ENCODE measurements at regions not wholly inside any gene's neighbourhood (a gene's known extent, or its start where the extent isn't known, plus 50 kb on each side); places are given as distances from the start of the nearest gene placed in this dataset.

DNA sequence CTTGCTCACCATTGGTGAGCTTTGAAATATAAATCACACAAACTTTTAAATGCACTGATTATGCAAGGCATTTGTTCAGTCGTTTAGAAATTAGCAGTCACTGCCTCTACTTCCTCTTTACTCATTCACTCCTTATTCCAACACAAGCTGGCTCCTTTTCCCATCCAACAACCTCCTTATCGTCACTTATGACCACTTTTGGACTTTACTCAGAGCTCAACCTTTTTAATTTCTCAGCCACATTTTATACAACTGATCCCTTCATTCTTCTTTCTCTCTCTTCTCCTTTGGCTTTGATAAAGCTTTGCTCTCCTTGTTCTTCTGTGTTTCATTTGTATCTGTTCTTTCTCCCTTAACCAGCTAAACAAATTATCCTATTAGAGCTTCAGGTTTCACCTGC is 126.4 kb upstream of the PLEKHA5 start:
- TF ChIP-seq, protein P1, sequence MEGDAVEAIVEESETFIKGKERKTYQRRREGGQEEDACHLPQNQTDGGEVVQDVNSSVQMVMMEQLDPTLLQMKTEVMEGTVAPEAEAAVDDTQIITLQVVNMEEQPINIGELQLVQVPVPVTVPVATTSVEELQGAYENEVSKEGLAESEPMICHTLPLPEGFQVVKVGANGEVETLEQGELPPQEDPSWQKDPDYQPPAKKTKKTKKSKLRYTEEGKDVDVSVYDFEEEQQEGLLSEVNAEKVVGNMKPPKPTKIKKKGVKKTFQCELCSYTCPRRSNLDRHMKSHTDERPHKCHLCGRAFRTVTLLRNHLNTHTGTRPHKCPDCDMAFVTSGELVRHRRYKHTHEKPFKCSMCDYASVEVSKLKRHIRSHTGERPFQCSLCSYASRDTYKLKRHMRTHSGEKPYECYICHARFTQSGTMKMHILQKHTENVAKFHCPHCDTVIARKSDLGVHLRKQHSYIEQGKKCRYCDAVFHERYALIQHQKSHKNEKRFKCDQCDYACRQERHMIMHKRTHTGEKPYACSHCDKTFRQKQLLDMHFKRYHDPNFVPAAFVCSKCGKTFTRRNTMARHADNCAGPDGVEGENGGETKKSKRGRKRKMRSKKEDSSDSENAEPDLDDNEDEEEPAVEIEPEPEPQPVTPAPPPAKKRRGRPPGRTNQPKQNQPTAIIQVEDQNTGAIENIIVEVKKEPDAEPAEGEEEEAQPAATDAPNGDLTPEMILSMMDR (conservative IDR thresholded peaks at IDR 0.05 in 1 of 2, IDR thresholded peaks at IDR 0.05 in 1 of 2; ENCODE audit: extremely low read depth in 1 of 2, insufficient read depth in 1 of 2, low read depth in 1 of 2, low read length in 2 of 2) = no peak
- no peak for TF ChIP-seq EZH2 (IDR thresholded peaks at IDR 0.05; ENCODE audit: borderline replicate concordance, low read length)

All from mammary epithelial cell (primary cell).